ENCODE measurements at regions not wholly inside any gene's neighbourhood (a gene's known extent, or its start where the extent isn't known, plus 50 kb on each side); places are given as distances from the start of the nearest gene placed in this dataset.

GRCh38 chr5:53211799-53212198 lies 102.2 kb upstream of the MOCS2 start:
- TF ChIP-seq CTCF (IDR thresholded peaks at IDR 0.05) (no peak), EP300 (IDR thresholded peaks at IDR 0.05) (no peak), POLR2A (IDR thresholded peaks at IDR 0.05) (no peak)
